Upper lobe of right lung (tissue), 1 donor: ENCODE measurements at regions not wholly inside any gene's neighbourhood (a gene's known extent, or its start where the extent isn't known, plus 50 kb on each side); places are given as distances from the start of the nearest gene placed in this dataset.

Experiments
- ATAC-seq: fragments of 200-7000 bp; cut with Tn5 transposase; one replicate; pipeline ENCODE4 v1.9.1; 2020; ENCODE audit warnings: mild to moderate bottlenecking, moderate library complexity
- DNase-seq: peaks from one replicate; pipeline ENCODE4 v3.0.0-alpha.2; 2020
- H3K27ac ChIP-seq: fragments of 200-600 bp; one replicate; pipeline ENCODE4 v1.8.0; 2022
- H3K27me3 ChIP-seq: fragments of 200-600 bp; one replicate; pipeline ENCODE4 v1.8.0; 2022; ENCODE audit warnings: mild to moderate bottlenecking
- H3K36me3 ChIP-seq: fragments of 200-600 bp; one replicate; pipeline ENCODE4 v1.8.0; 2022
- H3K4me1 ChIP-seq: fragments of 200-600 bp; one replicate; pipeline ENCODE4 v1.8.0; 2022
- H3K4me3 ChIP-seq: fragments of 200-600 bp; one replicate; pipeline ENCODE4 v1.8.0; 2022; ENCODE audit warnings: mild to moderate bottlenecking
- H3K9me3 ChIP-seq: fragments of 200-600 bp; one replicate; pipeline ENCODE4 v1.8.0; 2022
- intact Hi-C: fragments of 100-400 bp; cut with DNase I; formaldehyde crosslinking; loops from one replicate; pipeline ENCODE4 v1.11.0; 2022
- TF ChIP-seq, protein P1 (sequence below): fragments of 200-600 bp; IDR thresholded peaks from one replicate; pipeline ENCODE4 v1.8.0; 2022; ENCODE audit warnings: antibody characterized with exemption
- donor health status: DM: no; HTN: yes; CAD: no; lungs with severe emphysema.

DNA sequence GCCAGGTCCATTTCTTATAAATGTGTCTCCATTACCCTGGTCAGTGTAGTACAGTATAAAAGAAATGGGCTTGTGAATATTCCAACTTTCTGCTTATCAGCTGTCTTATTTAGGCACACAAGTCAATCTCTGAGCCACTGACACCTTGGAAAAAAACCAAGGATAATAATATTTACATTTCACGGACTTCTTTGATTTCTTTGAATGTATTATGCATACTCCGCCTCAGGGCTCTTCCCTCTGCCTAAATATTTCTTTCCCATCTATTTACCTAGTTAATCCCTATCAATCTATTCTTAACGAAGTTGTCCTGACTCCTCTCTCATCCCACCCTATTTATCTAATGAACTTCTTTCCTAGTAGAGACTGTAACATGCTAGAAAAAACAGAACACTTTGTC lies 253.8 kb downstream of the CRPPA start:
- DNase-seq (no peak), ATAC-seq (no peak)
- no peaks in the 10 kb centered on the region for H3K4me1 ChIP-seq
- TF ChIP-seq, protein P1, sequence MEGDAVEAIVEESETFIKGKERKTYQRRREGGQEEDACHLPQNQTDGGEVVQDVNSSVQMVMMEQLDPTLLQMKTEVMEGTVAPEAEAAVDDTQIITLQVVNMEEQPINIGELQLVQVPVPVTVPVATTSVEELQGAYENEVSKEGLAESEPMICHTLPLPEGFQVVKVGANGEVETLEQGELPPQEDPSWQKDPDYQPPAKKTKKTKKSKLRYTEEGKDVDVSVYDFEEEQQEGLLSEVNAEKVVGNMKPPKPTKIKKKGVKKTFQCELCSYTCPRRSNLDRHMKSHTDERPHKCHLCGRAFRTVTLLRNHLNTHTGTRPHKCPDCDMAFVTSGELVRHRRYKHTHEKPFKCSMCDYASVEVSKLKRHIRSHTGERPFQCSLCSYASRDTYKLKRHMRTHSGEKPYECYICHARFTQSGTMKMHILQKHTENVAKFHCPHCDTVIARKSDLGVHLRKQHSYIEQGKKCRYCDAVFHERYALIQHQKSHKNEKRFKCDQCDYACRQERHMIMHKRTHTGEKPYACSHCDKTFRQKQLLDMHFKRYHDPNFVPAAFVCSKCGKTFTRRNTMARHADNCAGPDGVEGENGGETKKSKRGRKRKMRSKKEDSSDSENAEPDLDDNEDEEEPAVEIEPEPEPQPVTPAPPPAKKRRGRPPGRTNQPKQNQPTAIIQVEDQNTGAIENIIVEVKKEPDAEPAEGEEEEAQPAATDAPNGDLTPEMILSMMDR, result no peak
- intact Hi-C loops, result no loop called here
- no peak overlapping the region for H3K4me3 ChIP-seq
- H3K27me3 ChIP-seq, result no peaks in the 10 kb centered on the region
- H3K36me3 ChIP-seq, result no peaks in the 10 kb centered on the region
- no peak overlapping the region for H3K27ac ChIP-seq
- H3K9me3 ChIP-seq, result no peaks in the 10 kb centered on the region

DNA sequence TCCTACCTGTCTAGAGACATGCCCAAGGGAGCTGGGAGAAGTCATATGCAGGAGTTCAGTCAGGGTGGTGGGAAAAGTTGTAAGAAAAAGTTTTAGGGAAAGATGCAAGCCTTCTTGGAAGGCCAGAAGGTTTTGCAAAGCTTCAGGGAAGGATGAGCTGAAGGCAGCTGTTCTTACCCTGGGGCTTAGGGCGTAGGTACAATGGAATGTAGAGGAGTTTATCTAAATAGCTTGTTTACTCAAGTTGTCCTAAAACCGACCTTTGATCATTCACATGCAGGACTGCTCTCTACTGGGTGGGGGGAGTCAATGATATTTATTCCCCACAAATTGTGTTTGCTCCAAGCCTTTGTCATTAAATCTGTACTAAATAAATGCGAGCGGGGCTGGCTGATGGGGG lies 277.0 kb downstream of the CRPPA start:
- Histone ChIP-seq H3K4me3 (no peak overlapping the region), H3K27me3 (no peaks in the 10 kb centered on the region), H3K9me3 (peaks cover 4% of the 10 kb centered on the region), H3K27ac (no peak overlapping the region), H3K36me3 (no peaks in the 10 kb centered on the region), H3K4me1 (no peaks in the 10 kb centered on the region)
- TF ChIP-seq, protein P1, result no peak
- no peak for DNase-seq
- intact Hi-C loops, result no loop called here
- ATAC-seq, result no peak

DNA sequence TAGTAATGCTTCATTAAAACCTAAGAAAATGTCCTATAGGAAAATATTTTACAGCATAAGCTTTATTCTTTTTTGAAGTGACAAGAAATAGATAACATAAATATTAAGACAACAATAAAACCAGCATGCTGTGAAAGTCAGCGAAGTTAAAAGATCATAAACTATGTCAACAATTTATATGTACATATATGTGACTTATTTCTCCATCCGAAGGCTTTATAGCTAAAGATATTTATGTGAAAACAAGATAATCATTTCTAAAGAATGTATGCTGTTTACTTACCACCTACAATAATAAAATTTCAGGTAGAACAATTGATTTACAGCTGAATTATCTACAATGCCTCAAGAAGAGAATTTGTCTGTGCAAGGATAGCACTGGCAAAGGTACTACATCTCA lies 283.4 kb downstream of the CRPPA start:
- Histone ChIP-seq H3K4me1 (no peaks in the 10 kb centered on the region), H3K4me3 (no peak overlapping the region), H3K27ac (no peak overlapping the region), H3K36me3 (no peaks in the 10 kb centered on the region), H3K27me3 (no peaks in the 10 kb centered on the region), H3K9me3 (no peaks in the 10 kb centered on the region)
- no peak for DNase-seq
- intact Hi-C loops, result no loop called here
- TF ChIP-seq, protein P1, result no peak
- no peak for ATAC-seq

DNA sequence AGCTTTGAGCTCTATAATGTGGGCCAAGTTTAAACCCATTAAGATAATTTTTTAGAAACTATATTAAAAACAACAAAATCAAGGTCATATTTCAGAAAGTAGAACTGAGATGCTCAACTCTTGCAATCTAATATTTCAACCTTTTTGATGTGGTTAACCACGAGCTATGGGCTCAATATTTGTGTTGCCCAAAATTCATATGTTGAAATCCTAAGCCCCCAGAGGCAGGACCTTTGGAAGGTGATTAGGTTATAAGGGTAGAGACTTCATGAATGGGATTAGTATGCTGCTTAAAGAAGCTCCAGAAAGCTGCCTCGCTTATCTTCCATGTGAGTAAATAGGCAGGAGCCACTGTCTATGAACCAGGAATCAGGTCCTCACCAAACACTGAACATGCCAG lies 284.4 kb downstream of the CRPPA start:
- ATAC-seq, result no peak
- TF ChIP-seq, protein P1, result no peak
- intact Hi-C loops, result no loop called here
- no peaks in the 10 kb centered on the region for H3K4me1 ChIP-seq
- H3K9me3 ChIP-seq, result no peaks in the 10 kb centered on the region
- no peak overlapping the region for H3K27ac ChIP-seq
- no peaks in the 10 kb centered on the region for H3K36me3 ChIP-seq
- no peak for DNase-seq
- no peak overlapping the region for H3K4me3 ChIP-seq
- no peaks in the 10 kb centered on the region for H3K27me3 ChIP-seq

DNA sequence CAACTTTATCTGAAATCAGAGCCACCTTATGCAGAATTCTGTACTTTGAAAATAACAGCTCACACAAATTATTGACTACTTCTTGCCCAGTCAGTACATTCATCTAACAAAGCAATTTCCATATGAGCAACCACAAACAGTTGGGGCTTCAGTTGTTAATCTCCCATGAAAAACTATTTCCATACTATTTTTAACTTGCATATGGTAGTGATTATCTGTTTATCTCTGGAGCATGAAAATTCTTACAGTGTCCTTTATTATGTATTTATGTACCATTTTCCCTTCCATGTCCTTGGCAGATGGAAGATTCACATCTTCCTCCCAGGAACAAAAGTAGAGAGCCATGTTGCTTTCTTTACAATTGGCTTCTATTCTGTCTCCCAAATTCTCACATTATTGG lies 285.7 kb downstream of the CRPPA start:
- intact Hi-C loops, result no loop called here
- no peaks in the 10 kb centered on the region for H3K36me3 ChIP-seq
- ATAC-seq, result no peak

More for the DNA sequence above, 285.7 kb downstream of the CRPPA start:
- H3K4me1 ChIP-seq, result no peaks in the 10 kb centered on the region
- no peak overlapping the region for H3K27ac ChIP-seq
- no peaks in the 10 kb centered on the region for H3K9me3 ChIP-seq
- no peaks in the 10 kb centered on the region for H3K27me3 ChIP-seq
- TF ChIP-seq, protein P1, result no peak
- no peak for DNase-seq
- H3K4me3 ChIP-seq, result no peak overlapping the region
